HCT116 (cell line): ENCODE measurements at regions not wholly inside any gene's neighbourhood (a gene's known extent, or its start where the extent isn't known, plus 50 kb on each side); places are given as distances from the start of the nearest gene placed in this dataset.

Source experiments
- FOSL1 ChIP-seq: IDR thresholded peaks from 2 replicates; pipeline ENCODE4 v1.6.1; 2012; ENCODE audit warnings: low read depth
- POLR2A ChIP-seq: IDR thresholded peaks from 2 replicates; pipeline ENCODE4 v1.7.0; 2011; ENCODE audit warnings: borderline replicate concordance; ENCODE audit not compliant: insufficient read depth, insufficient read length; ENCODE audit errors: extremely low read depth
- POLR2AphosphoS5 ChIP-seq: IDR thresholded peaks from 2 replicates; pipeline ENCODE4 v1.6.1; 2011; ENCODE audit warnings: mild to moderate bottlenecking, low read depth, low read length, moderate library complexity
- RAD21 ChIP-seq: IDR thresholded peaks from 2 replicates; pipeline ENCODE4 v1.6.1; 2012; ENCODE audit warnings: low read depth, mild to moderate bottlenecking
- REST ChIP-seq: IDR thresholded peaks from 2 replicates; pipeline ENCODE4 v1.6.1; 2012; ENCODE audit warnings: low read depth
- SRF ChIP-seq: IDR thresholded peaks from 2 replicates; pipeline ENCODE4 v1.6.1; 2012; ENCODE audit warnings: low read depth
- TCF7L2 ChIP-seq: IDR thresholded peaks from 2 replicates; pipeline ENCODE4 v1.7.0; 2011; ENCODE audit warnings: borderline replicate concordance, inconsistent platforms; ENCODE audit not compliant: insufficient read depth, insufficient read length; ENCODE audit errors: extremely low read depth
- TF ChIP-seq, protein P1 (sequence below), 3 experiments: fragments of 200-600 bp in 1 of 3; sonication (generic) in 1 of 3; IDR thresholded peaks in 2 of 3; conservative IDR thresholded peaks in 1 of 3; 2 replicates each; pipeline ENCODE4 v1.5.1; 2012 to 2017; ENCODE audit warnings: low read depth in 2 of 3, low read length in 2 of 3, antibody characterized with exemption in 1 of 3, borderline replicate concordance in 1 of 3, control low read depth in 1 of 3, mild to moderate bottlenecking in 1 of 3, mixed read lengths in 1 of 3, mixed run types in 1 of 3, moderate library complexity in 1 of 3; ENCODE audit not compliant: insufficient read depth in 1 of 3

- TF ChIP-seq POLR2AphosphoS5 (no peak), POLR2A (no peak), REST (no peak), TCF7L2 (no peak), RAD21 (no peak), FOSL1 (no peak), SRF (no peak)
- TF ChIP-seq, protein P1, sequence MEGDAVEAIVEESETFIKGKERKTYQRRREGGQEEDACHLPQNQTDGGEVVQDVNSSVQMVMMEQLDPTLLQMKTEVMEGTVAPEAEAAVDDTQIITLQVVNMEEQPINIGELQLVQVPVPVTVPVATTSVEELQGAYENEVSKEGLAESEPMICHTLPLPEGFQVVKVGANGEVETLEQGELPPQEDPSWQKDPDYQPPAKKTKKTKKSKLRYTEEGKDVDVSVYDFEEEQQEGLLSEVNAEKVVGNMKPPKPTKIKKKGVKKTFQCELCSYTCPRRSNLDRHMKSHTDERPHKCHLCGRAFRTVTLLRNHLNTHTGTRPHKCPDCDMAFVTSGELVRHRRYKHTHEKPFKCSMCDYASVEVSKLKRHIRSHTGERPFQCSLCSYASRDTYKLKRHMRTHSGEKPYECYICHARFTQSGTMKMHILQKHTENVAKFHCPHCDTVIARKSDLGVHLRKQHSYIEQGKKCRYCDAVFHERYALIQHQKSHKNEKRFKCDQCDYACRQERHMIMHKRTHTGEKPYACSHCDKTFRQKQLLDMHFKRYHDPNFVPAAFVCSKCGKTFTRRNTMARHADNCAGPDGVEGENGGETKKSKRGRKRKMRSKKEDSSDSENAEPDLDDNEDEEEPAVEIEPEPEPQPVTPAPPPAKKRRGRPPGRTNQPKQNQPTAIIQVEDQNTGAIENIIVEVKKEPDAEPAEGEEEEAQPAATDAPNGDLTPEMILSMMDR (IDR thresholded peaks at IDR 0.05 in 2 of 3, conservative IDR thresholded peaks at IDR 0.05 in 1 of 3; ENCODE audit: borderline replicate concordance in 1 of 3, insufficient read depth in 1 of 3, low read depth in 2 of 3, low read length in 2 of 3), result no peak
Observed at GRCh38 chr7:135843214-135843613, 94.6 kb upstream of the FAM180A start.
